ENCODE measurements at regions not wholly inside any gene's neighbourhood (a gene's known extent, or its start where the extent isn't known, plus 50 kb on each side); places are given as distances from the start of the nearest gene placed in this dataset.

GRCh38 chr3:44079916-44080315 is 161.8 kb upstream of the TOPAZ1 start:
- TF ChIP-seq CTCF (IDR thresholded peaks at IDR 0.05; ENCODE audit: insufficient read depth, low read length), result no peak
- H3K27ac ChIP-seq (replicated peaks), result no peak overlapping the region
- no peak for DNase-seq (ENCODE audit: low read depth in 1 of 2, low spot score in 1 of 2)
- no peak overlapping the region for H3K4me3 ChIP-seq (replicated peaks; ENCODE audit: insufficient read depth, low read length)
- H3K27me3 ChIP-seq (ENCODE audit: insufficient read depth, poor library complexity, severe bottlenecking), result no peaks in the 10 kb centered on the region

- H3K27ac ChIP-seq (replicated peaks), result no peak overlapping the region
- TF ChIP-seq REST (IDR thresholded peaks at IDR 0.05; ENCODE audit: insufficient replicate concordance, low read depth), result no peak
- no peak for TF ChIP-seq POLR2AphosphoS5 (IDR thresholded peaks at IDR 0.05; ENCODE audit: low read depth)
- TF ChIP-seq SPI1 (IDR thresholded peaks at IDR 0.05; ENCODE audit: borderline replicate concordance, low read depth), result no peak
- no peak for TF ChIP-seq GABPA (IDR thresholded peaks at IDR 0.05; ENCODE audit: low read depth)
- no peak for TF ChIP-seq CTCF (IDR thresholded peaks at IDR 0.05; ENCODE audit: insufficient read depth, low read length)
- no peak for DNase-seq (ENCODE audit: low read depth in 1 of 2, low spot score in 1 of 2)
These were observed 161.1 kb upstream of the TOPAZ1 start for GRCh38 chr3:44080474-44081072.

GRCh38 chr3:44090036-44090435 is 151.7 kb upstream of the TOPAZ1 start:
- no peak overlapping the region for H3K4me3 ChIP-seq (replicated peaks; ENCODE audit: insufficient read depth, low read length)
- no peak overlapping the region for H3K27ac ChIP-seq (replicated peaks)
- peaks cover 7% of the 10 kb centered on the region for H3K27me3 ChIP-seq (ENCODE audit: insufficient read depth, poor library complexity, severe bottlenecking)
- no peak for TF ChIP-seq GABPA (IDR thresholded peaks at IDR 0.05; ENCODE audit: low read depth)
- TF ChIP-seq REST (IDR thresholded peaks at IDR 0.05; ENCODE audit: insufficient replicate concordance, low read depth), result no peak
- no peak for TF ChIP-seq POLR2AphosphoS5 (IDR thresholded peaks at IDR 0.05; ENCODE audit: low read depth)
- TF ChIP-seq SPI1 (IDR thresholded peaks at IDR 0.05; ENCODE audit: borderline replicate concordance, low read depth), result no peak
- TF ChIP-seq CTCF (IDR thresholded peaks at IDR 0.05; ENCODE audit: insufficient read depth, low read length), result no peak
- DNase-seq (ENCODE audit: low read depth in 1 of 2, low spot score in 1 of 2), result no peak

More at GRCh38 chr3:44080474-44081072, 161.1 kb upstream of the TOPAZ1 start:
- Histone ChIP-seq H3K4me3 (replicated peaks; ENCODE audit: insufficient read depth, low read length) (no peak overlapping the region), H3K27me3 (ENCODE audit: insufficient read depth, poor library complexity, severe bottlenecking) (no peaks in the 10 kb centered on the region)

- DNase-seq (ENCODE audit: low read depth in 1 of 2, low spot score in 1 of 2), result no peak
- Histone ChIP-seq H3K27me3 (ENCODE audit: insufficient read depth, poor library complexity, severe bottlenecking) (peaks cover 7% of the 10 kb centered on the region), H3K4me3 (replicated peaks; ENCODE audit: insufficient read depth, low read length) (no peak overlapping the region), H3K27ac (replicated peaks) (no peak overlapping the region)
- TF ChIP-seq CTCF (IDR thresholded peaks at IDR 0.05; ENCODE audit: insufficient read depth, low read length) (no peak), REST (IDR thresholded peaks at IDR 0.05; ENCODE audit: insufficient replicate concordance, low read depth) (no peak), SPI1 (IDR thresholded peaks at IDR 0.05; ENCODE audit: borderline replicate concordance, low read depth) (no peak), GABPA (IDR thresholded peaks at IDR 0.05; ENCODE audit: low read depth) (no peak), POLR2AphosphoS5 (IDR thresholded peaks at IDR 0.05; ENCODE audit: low read depth) (no peak)
These were observed 149.2 kb upstream of the TOPAZ1 start for GRCh38 chr3:44092497-44092896.

Data from HL-60 (cell line).